Activated naive CD8-positive, alpha-beta T cell treated with anti-CD3 and anti-CD28 coated beads for 36 hours (primary cell): ENCODE measurements at regions not wholly inside any gene's neighbourhood (a gene's known extent, or its start where the extent isn't known, plus 50 kb on each side); places are given as distances from the start of the nearest gene placed in this dataset.
"Not testable (repeated sequence)": the region's sequence is repeated elsewhere in the genome, so short reads cannot be mapped to it uniquely, and the experiment has no call there.

Experiments
- DNase-seq: peaks from one replicate; pipeline ENCODE4 v3.0.0; 2021
- H3K27ac Mint-ChIP-seq: one replicate; pipeline ENCODE4 v1.8.0; 2022; ENCODE audit warnings: mild to moderate bottlenecking, moderate library complexity, mixed read lengths
- H3K27me3 Mint-ChIP-seq: one replicate; pipeline ENCODE4 v1.8.0; 2022; ENCODE audit warnings: mild to moderate bottlenecking, mixed read lengths
- H3K36me3 Mint-ChIP-seq: one replicate; pipeline ENCODE4 v1.8.0; 2021; ENCODE audit warnings: mild to moderate bottlenecking, mixed read lengths
- H3K4me1 Mint-ChIP-seq: one replicate; pipeline ENCODE4 v1.8.0; 2021; ENCODE audit warnings: mixed read lengths
- H3K4me3 Mint-ChIP-seq: one replicate; pipeline ENCODE4 v1.8.0; 2022; ENCODE audit warnings: mild to moderate bottlenecking, moderate library complexity, mixed read lengths
- H3K9me3 Mint-ChIP-seq: one replicate; pipeline ENCODE4 v1.8.0; 2022; ENCODE audit warnings: mixed read lengths

DNA sequence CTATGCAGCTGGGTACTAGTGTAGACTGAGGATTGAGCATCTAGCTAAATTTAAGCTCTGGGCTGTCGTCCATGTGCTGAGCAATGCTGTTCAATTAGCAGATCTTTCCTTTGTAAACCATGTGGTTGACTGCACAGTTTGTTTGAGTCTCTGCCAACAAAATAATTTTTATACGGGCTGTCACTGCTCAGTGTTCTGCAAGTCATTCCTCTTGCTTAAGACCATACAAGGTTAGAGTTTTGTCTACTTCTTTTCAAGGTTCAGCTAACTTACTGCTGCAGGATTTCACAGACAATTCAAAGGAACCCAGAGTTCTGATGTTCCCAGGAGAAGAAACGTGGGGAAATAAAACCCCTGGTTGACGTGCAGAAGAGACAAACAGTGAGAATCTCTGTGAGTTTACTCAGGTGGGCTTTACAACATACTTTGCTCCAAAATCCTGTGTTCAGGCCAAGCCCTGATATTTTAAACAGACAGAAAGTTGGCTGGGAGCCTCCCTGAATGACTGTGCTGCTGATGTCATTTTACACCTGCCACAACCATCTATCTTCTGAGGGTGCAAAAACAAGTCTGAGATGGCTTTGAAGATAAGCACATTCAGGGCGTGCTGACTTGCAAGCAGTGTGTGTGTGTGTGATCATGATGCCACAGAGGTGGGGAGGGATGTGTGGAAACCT, 177.1 kb upstream of the SVIL start:
- DNase-seq, result peak; percentile 2
- H3K27me3 Mint-ChIP-seq, result peaks cover 20% of the 10 kb centered on the region
- no peaks in the 10 kb centered on the region for H3K36me3 Mint-ChIP-seq
- no peak overlapping the region for H3K4me3 Mint-ChIP-seq
- peaks cover 4% of the 10 kb centered on the region for H3K9me3 Mint-ChIP-seq
- H3K4me1 Mint-ChIP-seq, result peaks cover 10% of the 10 kb centered on the region
- H3K27ac Mint-ChIP-seq, result no peak overlapping the region

DNA sequence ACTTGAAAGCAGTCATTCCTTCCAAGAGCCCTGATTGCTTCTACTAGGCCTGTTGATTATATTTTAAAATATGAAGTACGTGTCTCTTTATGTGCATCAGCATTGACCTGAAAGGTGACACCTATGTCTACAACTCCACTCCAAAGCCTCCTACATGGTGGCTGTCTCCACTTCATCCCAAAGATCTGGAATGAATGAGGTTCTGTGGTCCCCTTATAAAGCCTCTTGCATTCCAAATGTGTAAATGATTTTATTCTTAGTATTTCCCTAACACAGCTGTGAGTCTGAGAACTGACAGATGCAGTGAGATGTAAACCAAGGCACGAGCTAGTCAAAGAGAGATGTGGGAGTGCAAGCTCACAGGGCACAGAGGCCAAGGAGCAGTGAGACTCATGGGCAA, 176.0 kb upstream of the SVIL start:
- DNase-seq, result no peak
- H3K27ac Mint-ChIP-seq, result no peak overlapping the region
- peaks cover 18% of the 10 kb centered on the region for H3K27me3 Mint-ChIP-seq
- peaks cover 4% of the 10 kb centered on the region for H3K9me3 Mint-ChIP-seq
- H3K36me3 Mint-ChIP-seq, result no peaks in the 10 kb centered on the region
- peaks cover 10% of the 10 kb centered on the region for H3K4me1 Mint-ChIP-seq
- no peak overlapping the region for H3K4me3 Mint-ChIP-seq

DNA sequence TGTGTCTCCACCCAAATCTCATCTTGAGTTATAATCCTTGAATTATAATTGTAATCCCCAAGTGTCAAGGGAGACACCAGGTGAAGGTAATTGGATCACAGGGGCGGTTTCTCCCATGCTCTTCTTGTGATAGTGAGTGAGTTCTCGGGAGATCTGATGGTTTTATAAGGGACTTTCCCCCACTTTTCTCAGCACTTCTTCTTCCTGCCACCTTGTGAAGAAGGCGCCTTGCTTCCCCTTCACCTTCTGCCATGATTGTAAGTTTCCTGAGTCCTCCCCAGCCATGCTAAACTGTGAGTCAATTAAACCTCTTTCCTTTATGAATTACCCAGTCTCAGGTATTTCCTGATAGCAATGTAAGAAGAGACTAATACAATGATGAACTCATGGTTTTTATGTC, 175.5 kb upstream of the SVIL start:
- H3K9me3 Mint-ChIP-seq, H3K4me3 Mint-ChIP-seq, H3K27ac Mint-ChIP-seq, DNase-seq, H3K36me3 Mint-ChIP-seq: not testable (repeated sequence)
- H3K27me3 Mint-ChIP-seq, result peaks cover 14% of the 10 kb centered on the region
- H3K4me1 Mint-ChIP-seq, result peaks cover 10% of the 10 kb centered on the region

DNA sequence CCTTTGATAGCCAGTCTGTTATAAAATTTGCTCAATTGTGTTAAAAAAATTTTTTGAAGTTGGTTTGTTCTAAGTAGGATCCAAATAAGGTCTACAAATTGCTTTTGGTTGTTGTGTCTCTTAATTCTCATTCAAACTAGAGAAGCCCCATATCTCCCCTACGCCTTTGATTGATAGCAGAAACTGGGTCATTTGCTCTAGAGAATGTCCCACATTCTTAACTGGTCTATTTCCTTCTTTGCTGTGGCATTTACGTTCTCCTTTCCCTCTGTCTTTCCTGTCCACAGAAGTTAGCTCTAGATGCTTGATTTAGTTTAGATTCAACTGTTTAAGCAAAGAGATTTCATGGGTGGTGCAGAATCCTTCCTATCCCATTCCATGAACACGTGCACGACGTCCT, 174.6 kb upstream of the SVIL start:
- no peak overlapping the region for H3K4me3 Mint-ChIP-seq
- H3K36me3 Mint-ChIP-seq, result no peaks in the 10 kb centered on the region
- H3K9me3 Mint-ChIP-seq, result peaks cover 7% of the 10 kb centered on the region
- H3K4me1 Mint-ChIP-seq, result peaks cover 10% of the 10 kb centered on the region
- peaks cover 14% of the 10 kb centered on the region for H3K27me3 Mint-ChIP-seq
- DNase-seq, result no peak
- no peak overlapping the region for H3K27ac Mint-ChIP-seq

DNA sequence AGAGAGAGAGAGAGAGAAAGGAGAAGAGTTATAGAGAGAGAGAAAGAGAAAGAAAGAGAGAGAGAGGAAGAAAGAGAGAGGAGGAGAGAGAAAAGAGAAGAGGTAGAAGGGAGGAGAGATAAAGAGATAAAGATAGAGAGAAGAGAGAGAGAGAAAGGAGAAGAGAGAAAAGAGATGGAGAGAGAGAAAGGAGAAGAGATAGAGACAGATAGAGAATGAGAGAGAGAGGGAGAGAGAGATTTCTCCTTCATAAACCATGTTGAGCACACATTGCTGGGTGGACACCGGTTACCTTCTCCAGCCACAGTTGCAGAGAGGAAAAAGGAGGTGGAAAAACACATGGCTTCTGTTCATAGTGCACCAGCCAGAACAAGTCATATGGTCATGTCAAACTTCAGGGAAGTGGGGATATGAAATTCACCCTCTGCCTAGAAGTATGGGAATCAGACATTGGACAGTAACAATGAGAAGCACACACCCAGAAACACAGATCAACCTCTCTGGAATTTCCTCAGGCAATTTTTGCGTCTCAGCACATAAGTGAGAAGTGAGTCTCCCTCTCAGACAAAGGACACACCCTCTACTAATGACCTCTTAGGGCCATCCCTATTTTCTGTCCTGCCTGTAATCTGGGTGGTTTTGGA, 172.5 kb upstream of the SVIL start:
- no peak for DNase-seq
- H3K4me1 Mint-ChIP-seq, result peaks cover 13% of the 10 kb centered on the region

DNA sequence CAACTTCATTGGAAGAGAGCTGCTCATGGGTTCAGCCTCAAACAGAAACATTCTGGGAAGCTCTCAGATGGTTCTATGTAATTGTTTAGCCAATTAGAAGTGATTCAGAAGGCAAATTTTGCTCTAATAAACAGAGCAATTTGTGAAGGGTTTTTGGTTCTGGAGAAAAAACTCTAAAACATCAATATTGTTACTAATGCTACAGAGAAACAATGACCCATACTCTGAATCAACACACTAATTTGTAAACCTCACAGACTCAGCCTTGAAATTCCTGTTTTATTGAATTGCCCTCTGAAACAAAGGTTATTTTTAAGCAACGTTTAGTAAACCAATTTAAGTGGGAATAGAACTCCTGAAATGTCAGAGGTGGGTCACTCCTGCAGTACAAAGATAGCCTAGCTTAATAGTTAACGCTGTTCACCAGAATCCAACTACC, 171.6 kb upstream of the SVIL start:
- no peak for DNase-seq
- no peak overlapping the region for H3K4me3 Mint-ChIP-seq
- no peak overlapping the region for H3K27ac Mint-ChIP-seq
- no peaks in the 10 kb centered on the region for H3K36me3 Mint-ChIP-seq
- peaks cover 7% of the 10 kb centered on the region for H3K9me3 Mint-ChIP-seq
- peaks cover 8% of the 10 kb centered on the region for H3K4me1 Mint-ChIP-seq
- peaks cover 12% of the 10 kb centered on the region for H3K27me3 Mint-ChIP-seq

More for the DNA sequence above, 172.5 kb upstream of the SVIL start:
- Mint-ChIP-seq H3K27ac (no peak overlapping the region), H3K36me3 (no peaks in the 10 kb centered on the region), H3K4me3 (no peak overlapping the region), H3K9me3 (peaks cover 7% of the 10 kb centered on the region), H3K27me3 (peaks cover 14% of the 10 kb centered on the region)

DNA sequence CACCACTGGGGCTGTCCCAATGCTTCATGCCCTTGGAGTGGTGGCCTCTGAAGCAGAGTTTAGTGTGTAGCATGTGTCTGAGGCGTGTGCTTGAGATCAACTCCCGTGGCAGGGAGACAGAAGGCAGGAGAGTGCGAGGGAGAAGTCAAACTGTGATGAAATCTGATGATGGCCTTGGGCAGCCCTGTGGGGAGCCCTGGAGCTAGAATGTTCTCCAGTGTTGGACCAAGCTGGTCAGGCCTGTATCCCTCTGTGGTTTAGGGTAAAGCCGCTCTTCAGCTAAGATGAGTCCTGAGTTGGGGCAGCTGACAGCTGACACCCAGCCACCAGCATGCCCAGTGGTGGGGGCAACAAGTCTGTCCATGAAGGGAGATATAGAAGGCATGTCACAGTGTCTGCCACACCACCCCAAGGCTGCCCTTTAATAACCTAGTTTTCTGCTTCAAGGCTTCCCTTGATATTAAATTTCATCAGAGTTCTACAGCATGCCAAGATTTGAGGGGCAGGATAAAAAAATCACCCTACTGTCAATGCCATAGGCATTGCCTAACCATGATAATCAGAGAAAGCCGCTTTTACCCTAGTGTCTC, 170.5 kb upstream of the SVIL start:
- H3K27me3 Mint-ChIP-seq, result peaks cover 6% of the 10 kb centered on the region
- DNase-seq, result no peak
- no peak overlapping the region for H3K4me3 Mint-ChIP-seq
- peaks cover 3% of the 10 kb centered on the region for H3K9me3 Mint-ChIP-seq
- H3K4me1 Mint-ChIP-seq, result peaks cover 5% of the 10 kb centered on the region
- H3K27ac Mint-ChIP-seq, result no peak overlapping the region
- H3K36me3 Mint-ChIP-seq, result no peaks in the 10 kb centered on the region

DNA sequence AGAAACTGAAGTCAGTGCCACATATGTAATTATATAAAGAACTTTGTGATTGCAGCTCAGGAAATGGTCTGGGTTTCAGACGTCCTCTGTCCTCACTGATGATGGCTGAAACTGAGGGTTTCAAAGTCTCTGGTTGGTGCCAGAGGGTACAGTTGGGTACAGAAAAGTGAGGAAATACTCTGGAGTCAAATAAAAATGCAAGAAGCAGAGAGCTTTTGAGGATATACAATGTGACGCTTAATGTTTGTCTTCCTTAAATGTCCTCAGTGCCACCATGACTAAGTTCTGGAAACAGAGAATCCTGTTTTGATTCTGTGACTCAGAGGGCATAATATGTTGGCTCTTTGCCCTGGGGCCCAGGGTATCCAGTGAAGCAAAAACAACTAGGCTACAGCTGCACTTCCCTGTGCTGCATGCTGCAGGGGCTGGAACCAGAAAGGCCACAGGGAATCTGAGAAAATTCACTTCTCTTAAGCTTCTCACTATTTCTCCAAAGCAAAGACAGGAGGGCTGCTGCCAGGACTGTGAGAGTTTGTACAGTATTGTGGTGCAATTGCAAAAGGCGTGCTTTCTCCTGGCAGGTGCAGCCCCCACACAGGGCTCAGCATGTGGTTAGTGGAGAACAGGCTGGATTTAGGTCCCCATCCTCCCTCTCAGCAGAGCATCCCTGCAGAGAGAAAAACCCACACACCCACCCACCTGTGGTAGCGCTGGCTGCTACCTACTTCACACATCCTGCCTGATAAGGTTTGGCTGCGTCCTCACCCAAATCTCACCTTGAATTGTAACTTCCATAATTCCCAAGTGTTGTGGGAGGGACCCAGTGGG, 169.5 kb upstream of the SVIL start:
- no peaks in the 10 kb centered on the region for H3K36me3 Mint-ChIP-seq
- H3K27ac Mint-ChIP-seq, result no peak overlapping the region
- peaks cover 5% of the 10 kb centered on the region for H3K4me1 Mint-ChIP-seq
- H3K4me3 Mint-ChIP-seq, result no peak overlapping the region
- peaks cover 6% of the 10 kb centered on the region for H3K27me3 Mint-ChIP-seq
- peaks cover 3% of the 10 kb centered on the region for H3K9me3 Mint-ChIP-seq
- no peak for DNase-seq

DNA sequence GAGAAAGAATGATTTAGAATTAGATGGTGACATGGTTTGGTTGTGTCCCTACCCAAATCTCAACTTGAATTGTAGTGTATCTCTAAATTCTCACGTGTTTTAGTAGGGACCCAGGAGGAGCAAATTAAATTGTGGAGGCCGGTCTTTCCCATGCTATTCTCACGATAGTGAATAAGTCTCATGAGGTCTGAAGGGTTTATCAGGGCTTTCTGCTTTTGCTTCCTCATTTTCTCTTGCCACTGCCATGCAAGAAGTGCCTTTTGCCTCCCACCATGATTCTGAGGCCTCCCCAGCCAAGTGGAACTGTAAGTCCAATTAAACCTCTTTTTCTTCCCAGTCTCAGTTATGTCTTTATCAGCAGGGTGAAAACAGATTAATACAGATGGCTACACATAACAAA, 167.4 kb upstream of the SVIL start:
- DNase-seq, result no peak
- Mint-ChIP-seq H3K9me3 (peaks cover 3% of the 10 kb centered on the region), H3K36me3 (no peaks in the 10 kb centered on the region), H3K4me1 (peaks cover 5% of the 10 kb centered on the region), H3K27me3 (peaks cover 8% of the 10 kb centered on the region), H3K4me3 (no peak overlapping the region), H3K27ac (no peak overlapping the region)

DNA sequence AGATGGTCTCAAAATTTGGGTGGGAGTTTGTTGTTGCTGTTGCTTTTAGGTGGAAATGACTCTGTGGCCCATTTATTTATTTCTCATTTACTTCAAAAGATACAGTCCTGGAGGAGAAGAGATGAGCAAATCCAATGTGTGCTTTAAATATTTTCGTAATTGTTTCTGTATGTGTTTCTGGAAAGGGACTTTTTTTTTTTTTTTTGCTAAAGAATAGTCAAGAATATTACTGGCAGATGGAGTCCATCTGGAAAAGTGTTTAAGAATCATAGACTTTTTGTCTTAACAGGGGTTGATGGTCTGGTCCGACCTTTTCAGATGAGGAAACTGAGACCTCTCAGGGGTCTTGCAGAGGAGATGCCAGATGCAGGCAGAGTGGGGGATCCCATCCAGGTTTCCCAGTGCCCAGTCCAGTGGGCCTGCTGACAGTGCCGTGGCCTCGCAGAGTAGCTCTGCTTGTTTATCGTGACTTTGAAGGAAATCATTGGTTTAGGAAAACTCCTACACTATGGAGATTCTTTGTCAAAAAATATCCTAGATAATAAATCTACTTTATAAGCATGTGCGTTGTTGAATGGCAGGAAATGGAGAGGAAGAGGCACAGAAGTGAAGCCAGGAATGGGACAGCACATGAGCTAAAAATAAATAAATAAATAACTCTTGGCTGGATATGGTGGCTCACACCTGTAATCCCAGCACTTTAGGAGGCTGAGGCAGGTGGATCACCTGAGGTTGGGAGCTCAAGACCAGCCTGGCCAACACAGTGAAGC, 164.3 kb upstream of the SVIL start:
- H3K36me3 Mint-ChIP-seq, result no peaks in the 10 kb centered on the region
- H3K9me3 Mint-ChIP-seq, result no peaks in the 10 kb centered on the region
- H3K27me3 Mint-ChIP-seq, result peaks cover 4% of the 10 kb centered on the region
- no peak overlapping the region for H3K27ac Mint-ChIP-seq
- peaks cover 3% of the 10 kb centered on the region for H3K4me1 Mint-ChIP-seq
- no peak for DNase-seq
- no peak overlapping the region for H3K4me3 Mint-ChIP-seq

DNA sequence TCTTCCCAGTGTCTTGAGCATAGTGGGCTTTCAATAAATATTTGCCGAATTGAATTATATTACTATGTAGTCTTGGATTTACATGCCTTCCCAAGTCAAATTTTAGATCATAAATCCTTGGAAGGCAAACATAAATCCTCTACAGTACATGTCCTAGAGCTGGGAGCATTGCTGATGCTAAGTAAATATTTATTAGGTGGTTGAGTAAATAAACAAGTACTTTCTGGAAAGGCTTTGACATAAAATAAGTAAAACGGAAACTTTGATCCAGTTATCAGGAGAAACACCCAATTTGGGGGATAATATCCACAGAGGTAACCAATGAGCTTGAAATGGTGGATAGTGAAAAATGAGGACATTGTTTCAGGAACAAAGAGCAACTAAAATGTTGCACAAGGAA, 162.8 kb upstream of the SVIL start:
- H3K27me3 Mint-ChIP-seq, result peaks cover 4% of the 10 kb centered on the region
- H3K36me3 Mint-ChIP-seq, result no peaks in the 10 kb centered on the region
- H3K4me3 Mint-ChIP-seq, result no peak overlapping the region
- H3K4me1 Mint-ChIP-seq, result no peaks in the 10 kb centered on the region
- DNase-seq, result no peak
- H3K9me3 Mint-ChIP-seq, result no peaks in the 10 kb centered on the region
- no peak overlapping the region for H3K27ac Mint-ChIP-seq

DNA sequence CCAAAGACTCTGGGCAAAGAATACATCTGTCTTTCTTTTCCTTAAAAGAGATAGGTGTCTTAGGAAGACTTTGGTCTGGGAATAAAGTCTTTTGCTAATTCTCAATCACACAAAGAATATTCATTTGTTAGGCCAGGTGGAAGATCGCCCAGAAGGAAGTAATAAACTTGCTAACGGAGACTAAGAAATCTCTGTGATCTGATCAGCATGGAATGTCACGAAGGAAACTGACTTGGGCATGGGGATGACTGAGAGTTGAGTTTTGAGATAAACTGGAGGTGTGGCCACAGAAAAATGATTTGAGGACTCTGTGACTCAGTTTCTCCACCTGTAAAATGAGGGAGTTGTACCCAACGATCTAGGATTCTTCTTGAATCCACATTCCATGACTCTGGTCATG, 161.1 kb upstream of the SVIL start:
- H3K27me3 Mint-ChIP-seq, result peaks cover 4% of the 10 kb centered on the region
- no peak overlapping the region for H3K4me3 Mint-ChIP-seq
- DNase-seq, result no peak
- no peaks in the 10 kb centered on the region for H3K36me3 Mint-ChIP-seq
- H3K9me3 Mint-ChIP-seq, result no peaks in the 10 kb centered on the region
- H3K4me1 Mint-ChIP-seq, result no peaks in the 10 kb centered on the region
- H3K27ac Mint-ChIP-seq, result no peak overlapping the region

DNA sequence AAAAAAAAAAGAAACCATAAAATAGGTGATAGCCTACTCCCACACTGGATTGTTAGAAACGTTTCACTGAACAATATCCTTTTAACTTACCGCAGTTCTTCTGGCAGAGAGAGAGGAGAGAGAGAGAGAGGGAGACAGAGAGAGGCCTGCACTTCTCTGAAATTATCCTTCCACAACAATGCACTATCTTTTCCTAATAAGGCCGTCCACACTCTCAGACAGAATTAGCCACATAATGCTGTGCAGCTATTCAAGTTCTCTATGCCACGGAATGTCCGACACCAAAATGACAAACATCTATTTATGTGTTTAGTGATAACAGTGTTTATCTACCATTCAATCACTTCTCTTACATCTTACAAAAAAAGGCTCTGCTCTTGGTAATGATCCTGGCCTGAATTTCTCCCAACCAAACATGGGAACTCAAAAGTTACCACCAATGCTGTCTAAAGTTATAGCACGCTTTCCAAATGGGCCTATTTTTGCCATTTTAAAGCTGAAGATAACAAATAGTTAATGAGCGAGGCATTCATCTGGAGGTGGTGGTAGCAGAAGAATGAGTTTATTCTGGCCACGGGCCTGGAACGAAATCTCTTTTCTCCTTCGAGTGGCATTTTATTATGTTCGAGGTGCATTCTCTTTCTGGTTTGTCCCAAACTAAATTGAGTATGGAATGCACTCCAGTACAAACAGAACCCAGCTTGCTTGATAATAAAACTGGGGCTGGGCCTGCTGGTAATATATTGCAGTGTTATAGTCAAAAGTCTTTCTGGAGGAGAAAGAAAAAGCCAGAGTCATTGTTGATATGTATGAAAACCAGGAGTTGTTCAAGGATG, 160.2 kb upstream of the SVIL start:
- DNase-seq, result no peak
- Mint-ChIP-seq H3K4me3 (no peak overlapping the region), H3K36me3 (no peaks in the 10 kb centered on the region), H3K9me3 (no peaks in the 10 kb centered on the region), H3K27ac (no peak overlapping the region), H3K27me3 (peaks cover 4% of the 10 kb centered on the region), H3K4me1 (no peaks in the 10 kb centered on the region)

DNA sequence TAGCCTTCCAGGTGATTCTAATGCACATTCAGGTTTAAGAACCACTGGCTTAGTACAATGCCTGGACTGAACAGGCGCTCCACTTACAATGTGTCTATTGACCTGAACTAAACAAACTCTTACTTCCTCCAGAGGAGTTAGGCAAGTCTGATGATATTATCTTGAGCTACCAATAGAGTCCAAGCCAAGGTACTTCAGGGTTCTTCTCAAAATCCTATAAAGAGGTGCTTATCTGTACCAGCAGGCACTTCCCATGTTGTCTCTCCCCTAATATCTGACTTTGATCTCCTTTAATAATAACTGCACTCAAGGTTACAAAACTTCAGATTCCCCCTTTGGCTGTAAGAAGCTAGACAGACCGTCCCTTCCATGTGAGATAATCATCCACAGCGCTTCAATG, 157.0 kb upstream of the SVIL start:
- H3K4me3 Mint-ChIP-seq, result no peak overlapping the region

More for the DNA sequence above, 157.0 kb upstream of the SVIL start:
- Mint-ChIP-seq H3K27me3 (no peaks in the 10 kb centered on the region), H3K9me3 (no peaks in the 10 kb centered on the region), H3K27ac (no peak overlapping the region), H3K36me3 (no peaks in the 10 kb centered on the region), H3K4me1 (no peaks in the 10 kb centered on the region)
- no peak for DNase-seq
